ENCODE measurements at regions not wholly inside any gene's neighbourhood (a gene's known extent, or its start where the extent isn't known, plus 50 kb on each side); places are given as distances from the start of the nearest gene placed in this dataset.
"Not testable (repeated sequence)": the region's sequence is repeated elsewhere in the genome, so short reads cannot be mapped to it uniquely, and the experiment has no call there.

GRCh38 chr16:86957662-86958198 is 359.5 kb downstream of the C16orf95 start:
- not testable (repeated sequence) for H2BK15ac ChIP-seq (replicated peaks; ENCODE audit: low read depth); H3K27ac ChIP-seq (ENCODE audit: low read depth, low read length); H3K36me3 ChIP-seq (ENCODE audit: control insufficient read depth, insufficient read depth, low read length); H3K79me1 ChIP-seq (ENCODE audit: low read length); H3K4me3 ChIP-seq (ENCODE audit: low read length); H3K27me3 ChIP-seq (ENCODE audit: insufficient read depth, low read length, poor library complexity); H3K18ac ChIP-seq (ENCODE audit: low read length); H3K4ac ChIP-seq (ENCODE audit: low read depth, low read length); H3K56ac ChIP-seq (ENCODE audit: low read length); H3K4me2 ChIP-seq (ENCODE audit: low read length); H2BK120ac ChIP-seq (ENCODE audit: low read depth, low read length); DNase-seq; H2BK5ac ChIP-seq (ENCODE audit: low read length); H4K5ac ChIP-seq (ENCODE audit: low read length); H3K79me2 ChIP-seq (ENCODE audit: control insufficient read depth, insufficient read depth, low read length); H2AK5ac ChIP-seq (ENCODE audit: low read length); H3K4me1 ChIP-seq (ENCODE audit: control insufficient read depth, low read depth, low read length); H4K8ac ChIP-seq (ENCODE audit: low read depth, low read length); H3K9ac ChIP-seq (ENCODE audit: low read length); H3K23ac ChIP-seq (ENCODE audit: low read length)
- WGBS (ENCODE audit: extremely low coverage, insufficient coverage, low lambda C conversion rate) = no CpG with 5 or more reads among the region's 12 CpGs

- no peak overlapping the region for H2BK120ac ChIP-seq (ENCODE audit: low read depth, low read length)
- no peak overlapping the region for H2AK5ac ChIP-seq (ENCODE audit: low read length)
- peaks cover 2% of the 10 kb centered on the region for H3K4me1 ChIP-seq (ENCODE audit: control insufficient read depth, low read depth, low read length)
- no peaks in the 10 kb centered on the region for H3K79me1 ChIP-seq (ENCODE audit: low read length)
- WGBS (ENCODE audit: extremely low coverage, insufficient coverage, low lambda C conversion rate) = no CpG with 5 or more reads among the region's 9 CpGs
- H3K4me2 ChIP-seq (ENCODE audit: low read length) = no peak overlapping the region
- H3K79me2 ChIP-seq (ENCODE audit: control insufficient read depth, insufficient read depth, low read length) = no peaks in the 10 kb centered on the region
- H3K4me3 ChIP-seq (ENCODE audit: low read length) = no peak overlapping the region
- H3K18ac ChIP-seq (ENCODE audit: low read length) = no peak overlapping the region
- H4K8ac ChIP-seq (ENCODE audit: low read depth, low read length) = no peak overlapping the region
- no peak overlapping the region for H3K27ac ChIP-seq (ENCODE audit: low read depth, low read length)
- no peak overlapping the region for H3K9ac ChIP-seq (ENCODE audit: low read length)
- no peak overlapping the region for H3K23ac ChIP-seq (ENCODE audit: low read length)
- H2BK5ac ChIP-seq (ENCODE audit: low read length) = no peak overlapping the region
- H2BK15ac ChIP-seq (replicated peaks; ENCODE audit: low read depth) = no peak overlapping the region
- H3K4ac ChIP-seq (ENCODE audit: low read depth, low read length) = no peak overlapping the region
- no peak for DNase-seq
- no peaks in the 10 kb centered on the region for H3K27me3 ChIP-seq (ENCODE audit: insufficient read depth, low read length, poor library complexity)
- peak overlapping the region; percentile 7 for H3K56ac ChIP-seq (ENCODE audit: low read length)
- H3K36me3 ChIP-seq (ENCODE audit: control insufficient read depth, insufficient read depth, low read length) = no peaks in the 10 kb centered on the region
- no peak overlapping the region for H4K5ac ChIP-seq (ENCODE audit: low read length)
Observed at GRCh38 chr16:86958423-86958822, 358.8 kb downstream of the C16orf95 start.

GRCh38 chr16:86959091-86959651 is 358.0 kb downstream of the C16orf95 start:
- Histone ChIP-seq H2BK120ac (ENCODE audit: low read depth, low read length) (no peak overlapping the region), H3K4me2 (ENCODE audit: low read length) (no peak overlapping the region), H3K4me3 (ENCODE audit: low read length) (no peak overlapping the region), H2AK5ac (ENCODE audit: low read length) (no peak overlapping the region), H3K79me1 (ENCODE audit: low read length) (no peaks in the 10 kb centered on the region), H3K36me3 (ENCODE audit: control insufficient read depth, insufficient read depth, low read length) (no peaks in the 10 kb centered on the region), H2BK15ac (replicated peaks; ENCODE audit: low read depth) (no peak overlapping the region), H3K56ac (ENCODE audit: low read length) (peak overlapping the region; percentile 2), H3K27ac (ENCODE audit: low read depth, low read length) (no peak overlapping the region), H3K79me2 (ENCODE audit: control insufficient read depth, insufficient read depth, low read length) (no peaks in the 10 kb centered on the region), H3K4ac (ENCODE audit: low read depth, low read length) (no peak overlapping the region), H3K27me3 (ENCODE audit: insufficient read depth, low read length, poor library complexity) (no peaks in the 10 kb centered on the region), H3K9ac (ENCODE audit: low read length) (no peak overlapping the region), H4K5ac (ENCODE audit: low read length) (no peak overlapping the region), H3K4me1 (ENCODE audit: control insufficient read depth, low read depth, low read length) (no peaks in the 10 kb centered on the region), H3K23ac (ENCODE audit: low read length) (no peak overlapping the region), H3K18ac (ENCODE audit: low read length) (no peak overlapping the region), H2BK5ac (ENCODE audit: low read length) (no peak overlapping the region), H4K8ac (ENCODE audit: low read depth, low read length) (no peak overlapping the region)
- WGBS (ENCODE audit: extremely low coverage, insufficient coverage, low lambda C conversion rate) = no CpG with 5 or more reads among the region's 20 CpGs
- no peak for DNase-seq

- Histone ChIP-seq H2BK15ac (replicated peaks; ENCODE audit: low read depth) (no peak overlapping the region), H3K18ac (ENCODE audit: low read length) (no peak overlapping the region), H3K4me1 (ENCODE audit: control insufficient read depth, low read depth, low read length) (no peaks in the 10 kb centered on the region), H3K79me1 (ENCODE audit: low read length) (no peaks in the 10 kb centered on the region), H3K4me3 (ENCODE audit: low read length) (no peak overlapping the region), H3K79me2 (ENCODE audit: control insufficient read depth, insufficient read depth, low read length) (no peaks in the 10 kb centered on the region), H3K56ac (ENCODE audit: low read length) (no peak overlapping the region), H3K4me2 (ENCODE audit: low read length) (no peak overlapping the region), H3K9ac (ENCODE audit: low read length) (no peak overlapping the region), H4K8ac (ENCODE audit: low read depth, low read length) (no peak overlapping the region), H3K27ac (ENCODE audit: low read depth, low read length) (no peak overlapping the region), H3K23ac (ENCODE audit: low read length) (no peak overlapping the region), H2AK5ac (ENCODE audit: low read length) (no peak overlapping the region), H2BK120ac (ENCODE audit: low read depth, low read length) (no peak overlapping the region), H3K36me3 (ENCODE audit: control insufficient read depth, insufficient read depth, low read length) (no peaks in the 10 kb centered on the region), H3K27me3 (ENCODE audit: insufficient read depth, low read length, poor library complexity) (no peaks in the 10 kb centered on the region), H2BK5ac (ENCODE audit: low read length) (no peak overlapping the region), H3K4ac (ENCODE audit: low read depth, low read length) (no peak overlapping the region), H4K5ac (ENCODE audit: low read length) (no peak overlapping the region)
- no peak for DNase-seq
- WGBS (ENCODE audit: extremely low coverage, insufficient coverage, low lambda C conversion rate) = no CpG with 5 or more reads among the region's 3 CpGs
Observed at GRCh38 chr16:86959729-86960128, 357.5 kb downstream of the C16orf95 start.

GRCh38 chr16:86960266-86960665 is 356.9 kb downstream of the C16orf95 start:
- Histone ChIP-seq H3K79me2 (ENCODE audit: control insufficient read depth, insufficient read depth, low read length) (no peaks in the 10 kb centered on the region), H3K18ac (ENCODE audit: low read length) (no peak overlapping the region), H3K23ac (ENCODE audit: low read length) (no peak overlapping the region), H3K27ac (ENCODE audit: low read depth, low read length) (no peak overlapping the region), H3K56ac (ENCODE audit: low read length) (no peak overlapping the region), H4K5ac (ENCODE audit: low read length) (no peak overlapping the region), H3K4me1 (ENCODE audit: control insufficient read depth, low read depth, low read length) (no peaks in the 10 kb centered on the region), H3K4me3 (ENCODE audit: low read length) (no peak overlapping the region), H3K4ac (ENCODE audit: low read depth, low read length) (no peak overlapping the region), H2BK15ac (replicated peaks; ENCODE audit: low read depth) (no peak overlapping the region), H3K4me2 (ENCODE audit: low read length) (no peak overlapping the region), H3K79me1 (ENCODE audit: low read length) (no peaks in the 10 kb centered on the region), H4K8ac (ENCODE audit: low read depth, low read length) (no peak overlapping the region), H3K9ac (ENCODE audit: low read length) (no peak overlapping the region), H2BK5ac (ENCODE audit: low read length) (no peak overlapping the region), H3K36me3 (ENCODE audit: control insufficient read depth, insufficient read depth, low read length) (no peaks in the 10 kb centered on the region), H3K27me3 (ENCODE audit: insufficient read depth, low read length, poor library complexity) (no peaks in the 10 kb centered on the region), H2AK5ac (ENCODE audit: low read length) (no peak overlapping the region), H2BK120ac (ENCODE audit: low read depth, low read length) (no peak overlapping the region)
- WGBS (ENCODE audit: extremely low coverage, insufficient coverage, low lambda C conversion rate) = no CpG with 5 or more reads among the region's 10 CpGs
- no peak for DNase-seq

GRCh38 chr16:86961171-86961601 is 356.0 kb downstream of the C16orf95 start:
- Histone ChIP-seq H2BK5ac (ENCODE audit: low read length) (no peak overlapping the region), H2AK5ac (ENCODE audit: low read length) (no peak overlapping the region), H3K36me3 (ENCODE audit: control insufficient read depth, insufficient read depth, low read length) (no peaks in the 10 kb centered on the region), H3K79me2 (ENCODE audit: control insufficient read depth, insufficient read depth, low read length) (no peaks in the 10 kb centered on the region), H3K4me3 (ENCODE audit: low read length) (no peak overlapping the region), H4K8ac (ENCODE audit: low read depth, low read length) (no peak overlapping the region), H3K27ac (ENCODE audit: low read depth, low read length) (no peak overlapping the region), H3K56ac (ENCODE audit: low read length) (no peak overlapping the region), H4K5ac (ENCODE audit: low read length) (no peak overlapping the region), H2BK120ac (ENCODE audit: low read depth, low read length) (no peak overlapping the region), H3K79me1 (ENCODE audit: low read length) (no peaks in the 10 kb centered on the region), H3K4ac (ENCODE audit: low read depth, low read length) (no peak overlapping the region), H2BK15ac (replicated peaks; ENCODE audit: low read depth) (no peak overlapping the region), H3K27me3 (ENCODE audit: insufficient read depth, low read length, poor library complexity) (no peaks in the 10 kb centered on the region), H3K4me1 (ENCODE audit: control insufficient read depth, low read depth, low read length) (no peaks in the 10 kb centered on the region), H3K23ac (ENCODE audit: low read length) (no peak overlapping the region), H3K9ac (ENCODE audit: low read length) (no peak overlapping the region), H3K4me2 (ENCODE audit: low read length) (no peak overlapping the region), H3K18ac (ENCODE audit: low read length) (no peak overlapping the region)
- WGBS (ENCODE audit: extremely low coverage, insufficient coverage, low lambda C conversion rate) = no CpG with 5 or more reads among the region's 17 CpGs
- DNase-seq = no peak
